ENCODE measurements at regions not wholly inside any gene's neighbourhood (a gene's known extent, or its start where the extent isn't known, plus 50 kb on each side); places are given as distances from the start of the nearest gene placed in this dataset.

- DNase-seq = no peak
Observed at GRCh38 chr3:194806991-194807630, 121.4 kb downstream of the FAM43A start.

- DNase-seq = no peak
Observed at GRCh38 chr3:194808640-194809097, 123.0 kb downstream of the FAM43A start.

- DNase-seq = no peak
Observed at GRCh38 chr3:194809382-194809781, 123.7 kb downstream of the FAM43A start.

- DNase-seq = no peak
Observed at GRCh38 chr3:194810076-194810475, 124.4 kb downstream of the FAM43A start.

GRCh38 chr3:194811118-194811517 lies 125.4 kb downstream of the FAM43A start:
- no peak for DNase-seq

GRCh38 chr3:194812176-194812575 lies 126.5 kb downstream of the FAM43A start:
- no peak for DNase-seq

GRCh38 chr3:194814878-194815357 lies 129.2 kb downstream of the FAM43A start:
- no peak for DNase-seq

GRCh38 chr3:194816748-194817591 lies 131.3 kb downstream of the FAM43A start:
- no peak for DNase-seq

- no peak for DNase-seq
Observed at GRCh38 chr3:194817592-194817930, 131.9 kb downstream of the FAM43A start.

GRCh38 chr3:194817936-194818335 lies 132.3 kb downstream of the FAM43A start:
- DNase-seq = no peak

- DNase-seq = no peak
Observed at GRCh38 chr3:194824100-194824499, 138.4 kb downstream of the FAM43A start.

- DNase-seq = no peak
Observed at GRCh38 chr3:194824701-194825111, 139.0 kb downstream of the FAM43A start.

- no peak for DNase-seq
Observed at GRCh38 chr3:194826594-194826993, 140.9 kb downstream of the FAM43A start.

GRCh38 chr3:194827486-194827885 lies 141.8 kb downstream of the FAM43A start:
- no peak for DNase-seq

GRCh38 chr3:194828116-194828515 lies 142.4 kb downstream of the FAM43A start:
- no peak for DNase-seq

- DNase-seq = no peak
Observed at GRCh38 chr3:194828926-194829325, 143.2 kb downstream of the FAM43A start.

- DNase-seq = no peak
Observed at GRCh38 chr3:194830401-194830800, 144.7 kb downstream of the FAM43A start.

- DNase-seq = no peak
Observed at GRCh38 chr3:194830978-194831377, 145.3 kb downstream of the FAM43A start.

- no peak for DNase-seq
Observed at GRCh38 chr3:194832346-194833104, 146.8 kb downstream of the FAM43A start.

GRCh38 chr3:194833114-194833910 lies 147.6 kb downstream of the FAM43A start:
- DNase-seq = no peak

GRCh38 chr3:194836661-194837060 lies 151.0 kb downstream of the FAM43A start:
- no peak for DNase-seq

- no peak for DNase-seq
Observed at GRCh38 chr3:194837457-194838127, 151.9 kb downstream of the FAM43A start.

All from NCI-H2227 treated with DMSO at 0.1 percent for 48 hours (cell line).